ENCODE measurements at regions not wholly inside any gene's neighbourhood (a gene's known extent, or its start where the extent isn't known, plus 50 kb on each side); places are given as distances from the start of the nearest gene placed in this dataset.

DNA sequence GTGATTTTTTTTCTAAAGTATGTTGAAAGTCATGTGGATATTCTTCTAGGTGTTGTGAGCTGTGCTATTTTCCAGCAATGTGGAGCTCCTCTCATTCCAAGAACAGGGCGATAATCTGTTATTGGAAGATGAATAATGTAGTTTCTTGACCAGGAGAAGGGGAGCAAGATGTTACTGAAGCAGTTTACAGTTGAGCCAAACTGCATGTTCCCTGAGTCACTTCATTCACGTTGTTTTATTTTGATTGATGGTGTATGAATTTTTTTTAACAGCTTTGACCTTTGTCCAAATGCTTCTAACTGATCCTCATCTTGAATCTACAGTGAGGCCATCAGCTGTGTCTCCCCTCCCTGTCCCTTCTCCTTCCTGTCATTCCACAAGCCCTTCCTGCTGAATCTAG, 277.1 kb upstream of the KLF6 start:
- Histone ChIP-seq H3K27me3 (ENCODE audit: control insufficient read depth, extremely low read depth, insufficient read depth, low read length) (no peaks in the 10 kb centered on the region), H3K9me1 (ENCODE audit: control insufficient read depth, extremely low read depth, insufficient read depth, low read length) (no peaks in the 10 kb centered on the region), H4K20me1 (ENCODE audit: control insufficient read depth, extremely low read depth, insufficient read depth, low read length) (no peaks in the 10 kb centered on the region), H3K9ac (ENCODE audit: control insufficient read depth, extremely low read depth, insufficient read depth, low read length) (no peak overlapping the region), H3K27ac (ENCODE audit: control insufficient read depth, insufficient read depth, low read length) (no peak overlapping the region), H3K36me3 (ENCODE audit: control insufficient read depth in 2 of 2, extremely low read depth in 1 of 2, insufficient read depth in 2 of 2, low read length in 2 of 2) (no peaks in the 10 kb centered on the region), H2AFZ (ENCODE audit: control insufficient read depth, low read length) (no peak overlapping the region), H3K4me2 (ENCODE audit: control insufficient read depth, extremely low read depth, insufficient read depth, low read depth, low read length) (no peak overlapping the region), H3K4me3 (ENCODE audit: control insufficient read depth in 2 of 3, extremely low read depth in 1 of 3, insufficient read depth in 2 of 3, low read depth in 1 of 3, low read length in 3 of 3) (no peak overlapping the region), H3K79me2 (ENCODE audit: control insufficient read depth, insufficient read depth, low read length) (no peaks in the 10 kb centered on the region), H3K9me3 (ENCODE audit: control insufficient read depth, low read depth, low read length) (no peaks in the 10 kb centered on the region), H3K4me1 (ENCODE audit: control insufficient read depth, extremely low read depth, insufficient read depth, low read length) (peaks cover 11% of the 10 kb centered on the region)
- dilution Hi-C loops (cut with MboI; ENCODE audit: extremely low pct_ligation_motif_present, low sequenced_read_pairs) = no loop called here
- TF ChIP-seq, protein P1, sequence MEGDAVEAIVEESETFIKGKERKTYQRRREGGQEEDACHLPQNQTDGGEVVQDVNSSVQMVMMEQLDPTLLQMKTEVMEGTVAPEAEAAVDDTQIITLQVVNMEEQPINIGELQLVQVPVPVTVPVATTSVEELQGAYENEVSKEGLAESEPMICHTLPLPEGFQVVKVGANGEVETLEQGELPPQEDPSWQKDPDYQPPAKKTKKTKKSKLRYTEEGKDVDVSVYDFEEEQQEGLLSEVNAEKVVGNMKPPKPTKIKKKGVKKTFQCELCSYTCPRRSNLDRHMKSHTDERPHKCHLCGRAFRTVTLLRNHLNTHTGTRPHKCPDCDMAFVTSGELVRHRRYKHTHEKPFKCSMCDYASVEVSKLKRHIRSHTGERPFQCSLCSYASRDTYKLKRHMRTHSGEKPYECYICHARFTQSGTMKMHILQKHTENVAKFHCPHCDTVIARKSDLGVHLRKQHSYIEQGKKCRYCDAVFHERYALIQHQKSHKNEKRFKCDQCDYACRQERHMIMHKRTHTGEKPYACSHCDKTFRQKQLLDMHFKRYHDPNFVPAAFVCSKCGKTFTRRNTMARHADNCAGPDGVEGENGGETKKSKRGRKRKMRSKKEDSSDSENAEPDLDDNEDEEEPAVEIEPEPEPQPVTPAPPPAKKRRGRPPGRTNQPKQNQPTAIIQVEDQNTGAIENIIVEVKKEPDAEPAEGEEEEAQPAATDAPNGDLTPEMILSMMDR (optimal IDR thresholded peaks at IDR 0.05 in 1 of 3, IDR thresholded peaks at IDR 0.05 in 1 of 3, conservative IDR thresholded peaks at IDR 0.05 in 1 of 3; ENCODE audit: extremely low read depth in 1 of 3, insufficient read depth in 2 of 3, low read length in 3 of 3) = no peak
- TF ChIP-seq EZH2 (IDR thresholded peaks at IDR 0.05; ENCODE audit: low read length) = no peak
- no peak for DNase-seq (ENCODE audit: low read depth, low spot score)
- FAIRE-seq = peak; percentile 56

DNA sequence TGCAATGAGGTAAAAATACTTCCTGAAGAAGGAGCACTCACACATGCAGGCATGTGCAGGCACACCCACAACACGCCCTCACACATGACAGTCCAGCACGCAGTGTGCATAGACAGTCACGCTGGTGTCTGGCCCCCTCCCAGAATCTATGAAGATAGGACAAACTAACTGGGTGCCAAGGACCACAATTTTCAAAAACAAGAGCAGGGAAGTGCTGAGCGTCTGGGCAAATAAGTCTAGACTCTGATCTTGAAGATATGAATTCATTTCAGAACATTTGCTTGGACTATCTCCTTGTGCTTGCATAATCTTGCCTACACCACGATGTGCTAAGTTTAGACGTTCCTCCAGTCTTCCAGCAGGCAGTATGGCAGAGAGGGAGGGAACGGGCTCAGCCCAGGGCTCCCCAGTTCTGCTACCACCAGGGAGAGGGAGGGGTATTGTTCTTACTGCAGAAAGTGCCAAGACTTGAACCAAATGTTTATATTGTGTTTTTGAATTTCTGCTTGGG, 276.5 kb upstream of the KLF6 start:
- DNase-seq (ENCODE audit: low read depth, low spot score) (no peak), FAIRE-seq (peak; percentile 92)
- TF ChIP-seq, protein P1 (optimal IDR thresholded peaks at IDR 0.05 in 1 of 3, IDR thresholded peaks at IDR 0.05 in 1 of 3, conservative IDR thresholded peaks at IDR 0.05 in 1 of 3; ENCODE audit: extremely low read depth in 1 of 3, insufficient read depth in 2 of 3, low read length in 3 of 3) = no peak
- no peak for TF ChIP-seq EZH2 (IDR thresholded peaks at IDR 0.05; ENCODE audit: low read length)
- no peaks in the 10 kb centered on the region for H3K9me1 ChIP-seq (ENCODE audit: control insufficient read depth, extremely low read depth, insufficient read depth, low read length)
- H3K9ac ChIP-seq (ENCODE audit: control insufficient read depth, extremely low read depth, insufficient read depth, low read length) = no peak overlapping the region
- peak overlapping the region; percentile 45 for H3K27ac ChIP-seq (ENCODE audit: control insufficient read depth, insufficient read depth, low read length)
- H3K27me3 ChIP-seq (ENCODE audit: control insufficient read depth, extremely low read depth, insufficient read depth, low read length) = no peaks in the 10 kb centered on the region
- no peaks in the 10 kb centered on the region for H4K20me1 ChIP-seq (ENCODE audit: control insufficient read depth, extremely low read depth, insufficient read depth, low read length)
- H3K4me3 ChIP-seq (ENCODE audit: control insufficient read depth in 2 of 3, extremely low read depth in 1 of 3, insufficient read depth in 2 of 3, low read depth in 1 of 3, low read length in 3 of 3) = no peak overlapping the region
- H3K36me3 ChIP-seq (ENCODE audit: control insufficient read depth in 2 of 2, extremely low read depth in 1 of 2, insufficient read depth in 2 of 2, low read length in 2 of 2) = no peaks in the 10 kb centered on the region
- H2AFZ ChIP-seq (ENCODE audit: control insufficient read depth, low read length) = peak overlapping the region; percentile 84
- H3K4me1 ChIP-seq (ENCODE audit: control insufficient read depth, extremely low read depth, insufficient read depth, low read length) = peaks cover 11% of the 10 kb centered on the region
- peak overlapping the region; percentile 54 for H3K4me2 ChIP-seq (ENCODE audit: control insufficient read depth, extremely low read depth, insufficient read depth, low read depth, low read length)
- no peaks in the 10 kb centered on the region for H3K79me2 ChIP-seq (ENCODE audit: control insufficient read depth, insufficient read depth, low read length)
- dilution Hi-C loops (cut with MboI; ENCODE audit: extremely low pct_ligation_motif_present, low sequenced_read_pairs) = no loop called here
- H3K9me3 ChIP-seq (ENCODE audit: control insufficient read depth, low read depth, low read length) = no peaks in the 10 kb centered on the region

Measured in keratinocyte (primary cell).